ENCODE measurements at regions not wholly inside any gene's neighbourhood (a gene's known extent, or its start where the extent isn't known, plus 50 kb on each side); places are given as distances from the start of the nearest gene placed in this dataset.

- Histone ChIP-seq H3K79me2 (ENCODE audit: low read length) (no peaks in the 10 kb centered on the region), H2AFZ (ENCODE audit: low read length) (no peak overlapping the region), H4K20me1 (ENCODE audit: insufficient read depth, low read depth, low read length) (no peaks in the 10 kb centered on the region), H3K4me2 (ENCODE audit: low read depth, low read length, poor library complexity, severe bottlenecking) (no peak overlapping the region), H3K36me3 (ENCODE audit: insufficient read depth, low read length) (no peaks in the 10 kb centered on the region), H3K27me3 (ENCODE audit: low read length) (no peaks in the 10 kb centered on the region), H3K4me1 (ENCODE audit: low read length) (no peaks in the 10 kb centered on the region), H3K9me3 (ENCODE audit: low read length) (no peaks in the 10 kb centered on the region), H3K4me3 (ENCODE audit: low read length) (no peak overlapping the region), H3K9me2 (replicated peaks; ENCODE audit: insufficient read depth, low read length) (no peaks in the 10 kb centered on the region), H3K9ac (ENCODE audit: low read length) (no peak overlapping the region), H3K27ac (ENCODE audit: low read length) (no peak overlapping the region)
- DNase-seq = no peak
These were observed 461.1 kb downstream of the LRIG3 start for GRCh38 chr12:58459191-58459590.

GRCh38 chr12:58463051-58463450 lies 457.3 kb downstream of the LRIG3 start:
- Histone ChIP-seq H3K4me1 (ENCODE audit: low read length) (no peaks in the 10 kb centered on the region), H3K9ac (ENCODE audit: low read length) (no peak overlapping the region), H3K27ac (ENCODE audit: low read length) (no peak overlapping the region), H3K4me3 (ENCODE audit: low read length) (no peak overlapping the region), H3K79me2 (ENCODE audit: low read length) (no peaks in the 10 kb centered on the region), H4K20me1 (ENCODE audit: insufficient read depth, low read depth, low read length) (no peaks in the 10 kb centered on the region), H3K9me3 (ENCODE audit: low read length) (no peaks in the 10 kb centered on the region), H3K9me2 (replicated peaks; ENCODE audit: insufficient read depth, low read length) (no peaks in the 10 kb centered on the region), H3K36me3 (ENCODE audit: insufficient read depth, low read length) (no peaks in the 10 kb centered on the region), H3K27me3 (ENCODE audit: low read length) (no peaks in the 10 kb centered on the region), H2AFZ (ENCODE audit: low read length) (no peak overlapping the region), H3K4me2 (ENCODE audit: low read depth, low read length, poor library complexity, severe bottlenecking) (no peak overlapping the region)
- no peak for DNase-seq

- H3K36me3 ChIP-seq (ENCODE audit: insufficient read depth, low read length) = no peaks in the 10 kb centered on the region
- H3K4me2 ChIP-seq (ENCODE audit: low read depth, low read length, poor library complexity, severe bottlenecking) = no peak overlapping the region
- H3K79me2 ChIP-seq (ENCODE audit: low read length) = no peaks in the 10 kb centered on the region
- H3K4me3 ChIP-seq (ENCODE audit: low read length) = no peak overlapping the region
- H3K9ac ChIP-seq (ENCODE audit: low read length) = no peak overlapping the region
- H3K9me2 ChIP-seq (replicated peaks; ENCODE audit: insufficient read depth, low read length) = no peaks in the 10 kb centered on the region
- no peak for DNase-seq
- H3K27me3 ChIP-seq (ENCODE audit: low read length) = no peaks in the 10 kb centered on the region
- H3K9me3 ChIP-seq (ENCODE audit: low read length) = no peaks in the 10 kb centered on the region
- no peak overlapping the region for H2AFZ ChIP-seq (ENCODE audit: low read length)
- H3K27ac ChIP-seq (ENCODE audit: low read length) = no peak overlapping the region
- H4K20me1 ChIP-seq (ENCODE audit: insufficient read depth, low read depth, low read length) = no peaks in the 10 kb centered on the region
- H3K4me1 ChIP-seq (ENCODE audit: low read length) = no peaks in the 10 kb centered on the region
These were observed 454.9 kb downstream of the LRIG3 start for GRCh38 chr12:58465418-58465817.

GRCh38 chr12:58470266-58471010 lies 449.9 kb downstream of the LRIG3 start:
- H4K20me1 ChIP-seq (ENCODE audit: insufficient read depth, low read depth, low read length) = no peaks in the 10 kb centered on the region
- H3K9me3 ChIP-seq (ENCODE audit: low read length) = no peaks in the 10 kb centered on the region
- DNase-seq = no peak
- H3K27ac ChIP-seq (ENCODE audit: low read length) = no peak overlapping the region
- no peaks in the 10 kb centered on the region for H3K79me2 ChIP-seq (ENCODE audit: low read length)
- no peaks in the 10 kb centered on the region for H3K9me2 ChIP-seq (replicated peaks; ENCODE audit: insufficient read depth, low read length)
- H3K4me1 ChIP-seq (ENCODE audit: low read length) = no peaks in the 10 kb centered on the region
- H2AFZ ChIP-seq (ENCODE audit: low read length) = no peak overlapping the region
- no peak overlapping the region for H3K4me2 ChIP-seq (ENCODE audit: low read depth, low read length, poor library complexity, severe bottlenecking)
- no peak overlapping the region for H3K4me3 ChIP-seq (ENCODE audit: low read length)
- H3K9ac ChIP-seq (ENCODE audit: low read length) = no peak overlapping the region
- H3K27me3 ChIP-seq (ENCODE audit: low read length) = no peaks in the 10 kb centered on the region
- no peaks in the 10 kb centered on the region for H3K36me3 ChIP-seq (ENCODE audit: insufficient read depth, low read length)

GRCh38 chr12:58479401-58479800 lies 440.9 kb downstream of the LRIG3 start:
- Histone ChIP-seq H3K4me2 (ENCODE audit: low read depth, low read length, poor library complexity, severe bottlenecking) (no peak overlapping the region), H3K9me3 (ENCODE audit: low read length) (no peaks in the 10 kb centered on the region), H3K4me1 (ENCODE audit: low read length) (no peaks in the 10 kb centered on the region), H3K79me2 (ENCODE audit: low read length) (no peaks in the 10 kb centered on the region), H4K20me1 (ENCODE audit: insufficient read depth, low read depth, low read length) (no peaks in the 10 kb centered on the region), H3K27me3 (ENCODE audit: low read length) (no peaks in the 10 kb centered on the region), H3K4me3 (ENCODE audit: low read length) (no peak overlapping the region), H3K36me3 (ENCODE audit: insufficient read depth, low read length) (no peaks in the 10 kb centered on the region), H3K9ac (ENCODE audit: low read length) (no peak overlapping the region), H3K27ac (ENCODE audit: low read length) (no peak overlapping the region), H2AFZ (ENCODE audit: low read length) (no peak overlapping the region), H3K9me2 (replicated peaks; ENCODE audit: insufficient read depth, low read length) (no peaks in the 10 kb centered on the region)
- no peak for DNase-seq

GRCh38 chr12:58481811-58482210 lies 438.5 kb downstream of the LRIG3 start:
- no peaks in the 10 kb centered on the region for H3K9me2 ChIP-seq (replicated peaks; ENCODE audit: insufficient read depth, low read length)
- no peaks in the 10 kb centered on the region for H3K4me1 ChIP-seq (ENCODE audit: low read length)
- no peak overlapping the region for H3K9ac ChIP-seq (ENCODE audit: low read length)
- no peaks in the 10 kb centered on the region for H3K79me2 ChIP-seq (ENCODE audit: low read length)
- H3K4me3 ChIP-seq (ENCODE audit: low read length) = no peak overlapping the region
- no peak overlapping the region for H3K27ac ChIP-seq (ENCODE audit: low read length)
- H3K27me3 ChIP-seq (ENCODE audit: low read length) = no peaks in the 10 kb centered on the region
- no peak overlapping the region for H2AFZ ChIP-seq (ENCODE audit: low read length)
- H3K4me2 ChIP-seq (ENCODE audit: low read depth, low read length, poor library complexity, severe bottlenecking) = no peak overlapping the region
- H3K9me3 ChIP-seq (ENCODE audit: low read length) = no peaks in the 10 kb centered on the region
- no peaks in the 10 kb centered on the region for H4K20me1 ChIP-seq (ENCODE audit: insufficient read depth, low read depth, low read length)
- DNase-seq = no peak
- no peaks in the 10 kb centered on the region for H3K36me3 ChIP-seq (ENCODE audit: insufficient read depth, low read length)

GRCh38 chr12:58487255-58487654 lies 433.0 kb downstream of the LRIG3 start:
- Histone ChIP-seq H3K79me2 (ENCODE audit: low read length) (no peaks in the 10 kb centered on the region), H4K20me1 (ENCODE audit: insufficient read depth, low read depth, low read length) (no peaks in the 10 kb centered on the region), H3K36me3 (ENCODE audit: insufficient read depth, low read length) (no peaks in the 10 kb centered on the region), H3K9me2 (replicated peaks; ENCODE audit: insufficient read depth, low read length) (no peaks in the 10 kb centered on the region), H3K9ac (ENCODE audit: low read length) (no peak overlapping the region), H3K27me3 (ENCODE audit: low read length) (0 out of 2 replicates have a peak, but pooled peaks cover 3% of the 10 kb centered on the region), H3K9me3 (ENCODE audit: low read length) (no peaks in the 10 kb centered on the region), H3K4me1 (ENCODE audit: low read length) (peaks cover 5% of the 10 kb centered on the region), H3K27ac (ENCODE audit: low read length) (no peak overlapping the region), H2AFZ (ENCODE audit: low read length) (no peak overlapping the region), H3K4me2 (ENCODE audit: low read depth, low read length, poor library complexity, severe bottlenecking) (no peak overlapping the region), H3K4me3 (ENCODE audit: low read length) (no peak overlapping the region)
- no peak for DNase-seq

- no peaks in the 10 kb centered on the region for H3K9me3 ChIP-seq (ENCODE audit: low read length)
- H3K9ac ChIP-seq (ENCODE audit: low read length) = no peak overlapping the region
- no peak overlapping the region for H3K4me3 ChIP-seq (ENCODE audit: low read length)
- 0 out of 2 replicates have a peak, but pooled peaks cover 3% of the 10 kb centered on the region for H3K27me3 ChIP-seq (ENCODE audit: low read length)
- H3K4me2 ChIP-seq (ENCODE audit: low read depth, low read length, poor library complexity, severe bottlenecking) = no peak overlapping the region
- no peak for DNase-seq
- H2AFZ ChIP-seq (ENCODE audit: low read length) = no peak overlapping the region
- no peaks in the 10 kb centered on the region for H3K79me2 ChIP-seq (ENCODE audit: low read length)
- no peaks in the 10 kb centered on the region for H4K20me1 ChIP-seq (ENCODE audit: insufficient read depth, low read depth, low read length)
- peaks cover 5% of the 10 kb centered on the region for H3K4me1 ChIP-seq (ENCODE audit: low read length)
- no peaks in the 10 kb centered on the region for H3K9me2 ChIP-seq (replicated peaks; ENCODE audit: insufficient read depth, low read length)
- no peak overlapping the region for H3K27ac ChIP-seq (ENCODE audit: low read length)
- no peaks in the 10 kb centered on the region for H3K36me3 ChIP-seq (ENCODE audit: insufficient read depth, low read length)
These were observed 432.6 kb downstream of the LRIG3 start for GRCh38 chr12:58487678-58488161.
